ENCODE measurements at regions not wholly inside any gene's neighbourhood (a gene's known extent, or its start where the extent isn't known, plus 50 kb on each side); places are given as distances from the start of the nearest gene placed in this dataset.

DNA sequence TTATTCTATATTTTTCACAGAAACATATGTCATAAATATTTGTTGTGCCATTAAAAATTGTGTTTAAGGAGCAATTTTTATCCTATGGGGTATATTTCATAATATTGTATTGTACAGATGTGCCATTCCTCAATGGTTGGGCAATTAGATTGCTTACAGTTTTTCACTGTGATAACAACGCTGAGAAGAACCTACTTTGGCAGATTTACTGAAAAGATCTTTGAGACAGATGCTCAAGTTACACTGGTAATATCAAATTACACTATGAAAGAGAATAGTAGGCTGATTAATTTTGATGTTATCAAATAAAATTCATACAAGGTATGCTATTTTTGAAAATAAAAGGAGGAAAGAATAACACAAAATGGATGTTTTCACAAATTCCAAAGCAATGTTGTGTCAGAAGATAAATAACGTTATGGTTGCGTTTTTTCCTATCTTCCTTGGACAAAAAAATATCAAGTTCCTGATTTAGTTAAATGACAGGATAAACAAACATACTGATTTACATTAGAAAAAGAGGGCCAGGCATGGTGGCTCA is 335.1 kb upstream of the ZNF521 start:
- H3K27ac Mint-ChIP-seq, result no peak overlapping the region
- no peaks in the 10 kb centered on the region for H3K9me3 Mint-ChIP-seq
- no peaks in the 10 kb centered on the region for H3K27me3 Mint-ChIP-seq
- H3K4me1 Mint-ChIP-seq (ENCODE audit: low read depth), result no peaks in the 10 kb centered on the region
- no peak overlapping the region for H3K4me3 Mint-ChIP-seq
- H3K36me3 Mint-ChIP-seq (ENCODE audit: low read depth), result no peaks in the 10 kb centered on the region
- DNase-seq, result no peak

DNA sequence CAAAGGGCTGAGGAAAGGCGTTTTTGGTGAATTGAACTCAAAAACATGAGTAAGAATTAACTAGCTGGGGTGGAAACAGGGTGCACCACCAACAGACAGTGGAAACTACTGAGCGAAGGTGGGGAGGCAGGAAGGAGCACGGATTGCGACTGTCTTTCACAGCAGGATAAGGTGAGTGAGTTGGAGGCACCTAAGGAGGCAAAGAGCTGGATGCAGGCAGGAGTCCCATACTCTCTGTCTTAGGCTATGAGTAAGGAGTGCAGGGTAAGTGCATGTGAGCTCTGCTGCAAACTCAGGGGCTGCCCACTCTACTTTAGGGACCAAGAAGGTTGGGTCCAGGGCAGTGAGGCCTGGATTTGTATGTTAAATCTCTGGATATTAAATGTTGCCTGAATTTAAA is 333.1 kb upstream of the ZNF521 start:
- Mint-ChIP-seq H3K36me3 (ENCODE audit: low read depth) (no peaks in the 10 kb centered on the region), H3K9me3 (no peaks in the 10 kb centered on the region), H3K4me1 (ENCODE audit: low read depth) (no peaks in the 10 kb centered on the region), H3K4me3 (no peak overlapping the region), H3K27ac (no peak overlapping the region), H3K27me3 (no peaks in the 10 kb centered on the region)
- DNase-seq, result no peak

GRCh38 chr18:25679491-25679890 is 327.5 kb upstream of the ZNF521 start:
- Mint-ChIP-seq H3K4me3 (no peak overlapping the region), H3K27ac (no peak overlapping the region), H3K4me1 (ENCODE audit: low read depth) (no peaks in the 10 kb centered on the region), H3K9me3 (no peaks in the 10 kb centered on the region), H3K36me3 (ENCODE audit: low read depth) (no peaks in the 10 kb centered on the region), H3K27me3 (no peaks in the 10 kb centered on the region)
- no peak for DNase-seq

DNA sequence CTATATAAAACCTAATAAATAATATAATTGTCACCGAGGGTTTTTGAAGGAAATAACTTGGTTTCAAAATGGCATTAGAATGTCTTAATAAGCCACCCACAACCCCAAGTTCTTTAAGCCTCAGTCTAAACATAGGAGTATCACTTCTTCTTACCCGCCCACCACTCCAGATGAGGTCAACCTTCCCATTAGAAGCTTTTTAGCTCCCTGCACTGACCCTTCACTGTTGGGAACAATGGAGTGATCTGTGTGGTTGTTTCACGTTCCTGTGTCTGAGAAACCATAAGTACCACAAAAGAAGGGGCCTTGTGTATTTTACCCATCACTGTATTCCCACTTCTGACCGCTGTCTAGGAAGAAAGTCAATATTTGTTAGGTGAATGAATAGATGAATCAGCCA is 326.3 kb upstream of the ZNF521 start:
- Mint-ChIP-seq H3K4me3 (no peak overlapping the region), H3K9me3 (no peaks in the 10 kb centered on the region), H3K27me3 (no peaks in the 10 kb centered on the region), H3K36me3 (ENCODE audit: low read depth) (no peaks in the 10 kb centered on the region), H3K4me1 (ENCODE audit: low read depth) (no peaks in the 10 kb centered on the region), H3K27ac (no peak overlapping the region)
- DNase-seq, result no peak

DNA sequence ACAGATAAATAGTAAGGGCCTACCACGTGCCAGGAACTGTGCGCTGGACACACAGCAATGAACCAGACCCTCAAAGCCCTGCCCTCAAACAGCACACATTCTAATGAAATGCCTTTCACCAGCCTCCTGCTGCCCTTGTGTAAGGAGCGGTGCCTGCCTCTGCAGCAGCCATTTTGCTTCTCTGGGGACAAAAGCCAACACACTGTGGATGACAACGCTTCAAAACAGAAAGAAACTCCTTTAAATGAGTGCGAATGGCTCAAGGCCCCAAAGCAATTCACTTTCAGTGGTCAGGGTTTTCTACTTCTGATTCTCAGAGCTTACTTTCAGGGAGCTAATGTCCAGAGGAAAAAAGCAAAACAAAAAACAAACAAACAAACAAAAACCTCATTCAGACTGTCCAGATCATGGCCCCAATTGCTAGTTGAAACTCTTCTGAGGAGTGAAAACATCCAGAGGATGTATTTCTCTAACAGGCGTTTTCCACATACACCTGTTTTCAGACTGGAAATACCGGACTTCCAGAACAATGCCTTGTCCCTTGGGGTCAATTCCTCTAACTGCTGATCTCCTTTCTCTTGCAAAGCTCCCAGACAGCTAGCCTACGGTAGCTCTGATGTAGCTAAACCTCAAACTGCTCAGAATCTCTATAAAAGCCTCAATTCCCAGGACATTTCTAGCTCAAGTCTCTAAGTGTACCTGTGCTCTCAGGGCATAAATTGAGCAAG is 323.3 kb upstream of the ZNF521 start:
- no peak overlapping the region for H3K27ac Mint-ChIP-seq
- no peaks in the 10 kb centered on the region for H3K9me3 Mint-ChIP-seq
- no peaks in the 10 kb centered on the region for H3K36me3 Mint-ChIP-seq (ENCODE audit: low read depth)
- H3K4me3 Mint-ChIP-seq, result no peak overlapping the region
- no peaks in the 10 kb centered on the region for H3K27me3 Mint-ChIP-seq
- no peaks in the 10 kb centered on the region for H3K4me1 Mint-ChIP-seq (ENCODE audit: low read depth)
- DNase-seq, result no peak

GRCh38 chr18:25674183-25674582 is 322.2 kb upstream of the ZNF521 start:
- H3K27ac Mint-ChIP-seq, result no peak overlapping the region
- H3K27me3 Mint-ChIP-seq, result no peaks in the 10 kb centered on the region
- no peaks in the 10 kb centered on the region for H3K4me1 Mint-ChIP-seq (ENCODE audit: low read depth)
- H3K36me3 Mint-ChIP-seq (ENCODE audit: low read depth), result no peaks in the 10 kb centered on the region
- DNase-seq, result no peak
- H3K9me3 Mint-ChIP-seq, result no peaks in the 10 kb centered on the region
- no peak overlapping the region for H3K4me3 Mint-ChIP-seq

- no peak overlapping the region for H3K27ac Mint-ChIP-seq
- H3K4me3 Mint-ChIP-seq, result no peak overlapping the region
- H3K9me3 Mint-ChIP-seq, result no peaks in the 10 kb centered on the region
- DNase-seq, result no peak
- no peaks in the 10 kb centered on the region for H3K4me1 Mint-ChIP-seq (ENCODE audit: low read depth)
- H3K27me3 Mint-ChIP-seq, result no peaks in the 10 kb centered on the region
- no peaks in the 10 kb centered on the region for H3K36me3 Mint-ChIP-seq (ENCODE audit: low read depth)
Observed at GRCh38 chr18:25672490-25672889, 320.5 kb upstream of the ZNF521 start.

- H3K9me3 Mint-ChIP-seq, result no peaks in the 10 kb centered on the region
Observed at GRCh38 chr18:25669741-25670140, 317.8 kb upstream of the ZNF521 start.

GRCh38 chr18:25662272-25662671 is 310.3 kb upstream of the ZNF521 start:
- Mint-ChIP-seq H3K27ac (no peak overlapping the region), H3K36me3 (ENCODE audit: low read depth) (no peaks in the 10 kb centered on the region), H3K27me3 (no peaks in the 10 kb centered on the region), H3K4me3 (no peak overlapping the region), H3K4me1 (ENCODE audit: low read depth) (no peaks in the 10 kb centered on the region), H3K9me3 (no peaks in the 10 kb centered on the region)
- no peak for DNase-seq

More at GRCh38 chr18:25669741-25670140, 317.8 kb upstream of the ZNF521 start:
- DNase-seq, result no peak
- Mint-ChIP-seq H3K4me3 (no peak overlapping the region), H3K36me3 (ENCODE audit: low read depth) (no peaks in the 10 kb centered on the region), H3K27me3 (no peaks in the 10 kb centered on the region), H3K4me1 (ENCODE audit: low read depth) (no peaks in the 10 kb centered on the region), H3K27ac (no peak overlapping the region)

- H3K27me3 Mint-ChIP-seq, result no peaks in the 10 kb centered on the region
- no peak overlapping the region for H3K4me3 Mint-ChIP-seq
- H3K27ac Mint-ChIP-seq, result no peak overlapping the region
- no peaks in the 10 kb centered on the region for H3K9me3 Mint-ChIP-seq
- H3K4me1 Mint-ChIP-seq (ENCODE audit: low read depth), result no peaks in the 10 kb centered on the region
- no peak for DNase-seq
- H3K36me3 Mint-ChIP-seq (ENCODE audit: low read depth), result no peaks in the 10 kb centered on the region
Observed at GRCh38 chr18:25661831-25662230, 309.9 kb upstream of the ZNF521 start.

GRCh38 chr18:25659541-25659940 is 307.6 kb upstream of the ZNF521 start:
- no peaks in the 10 kb centered on the region for H3K27me3 Mint-ChIP-seq
- H3K27ac Mint-ChIP-seq, result no peak overlapping the region
- H3K4me3 Mint-ChIP-seq, result no peak overlapping the region

GRCh38 chr18:25658476-25658875 is 306.5 kb upstream of the ZNF521 start:
- Mint-ChIP-seq H3K4me3 (no peak overlapping the region), H3K9me3 (peaks cover 4% of the 10 kb centered on the region), H3K27me3 (no peaks in the 10 kb centered on the region), H3K36me3 (ENCODE audit: low read depth) (no peaks in the 10 kb centered on the region), H3K27ac (no peak overlapping the region), H3K4me1 (ENCODE audit: low read depth) (no peaks in the 10 kb centered on the region)
- no peak for DNase-seq

More at GRCh38 chr18:25659541-25659940, 307.6 kb upstream of the ZNF521 start:
- DNase-seq, result no peak
- Mint-ChIP-seq H3K9me3 (peaks cover 4% of the 10 kb centered on the region), H3K4me1 (ENCODE audit: low read depth) (no peaks in the 10 kb centered on the region), H3K36me3 (ENCODE audit: low read depth) (no peaks in the 10 kb centered on the region)

- Mint-ChIP-seq H3K4me3 (no peak overlapping the region), H3K9me3 (peaks cover 4% of the 10 kb centered on the region), H3K4me1 (ENCODE audit: low read depth) (no peaks in the 10 kb centered on the region), H3K36me3 (ENCODE audit: low read depth) (no peaks in the 10 kb centered on the region), H3K27ac (no peak overlapping the region), H3K27me3 (no peaks in the 10 kb centered on the region)
- DNase-seq, result no peak
Observed at GRCh38 chr18:25651553-25651952, 299.6 kb upstream of the ZNF521 start.

DNA sequence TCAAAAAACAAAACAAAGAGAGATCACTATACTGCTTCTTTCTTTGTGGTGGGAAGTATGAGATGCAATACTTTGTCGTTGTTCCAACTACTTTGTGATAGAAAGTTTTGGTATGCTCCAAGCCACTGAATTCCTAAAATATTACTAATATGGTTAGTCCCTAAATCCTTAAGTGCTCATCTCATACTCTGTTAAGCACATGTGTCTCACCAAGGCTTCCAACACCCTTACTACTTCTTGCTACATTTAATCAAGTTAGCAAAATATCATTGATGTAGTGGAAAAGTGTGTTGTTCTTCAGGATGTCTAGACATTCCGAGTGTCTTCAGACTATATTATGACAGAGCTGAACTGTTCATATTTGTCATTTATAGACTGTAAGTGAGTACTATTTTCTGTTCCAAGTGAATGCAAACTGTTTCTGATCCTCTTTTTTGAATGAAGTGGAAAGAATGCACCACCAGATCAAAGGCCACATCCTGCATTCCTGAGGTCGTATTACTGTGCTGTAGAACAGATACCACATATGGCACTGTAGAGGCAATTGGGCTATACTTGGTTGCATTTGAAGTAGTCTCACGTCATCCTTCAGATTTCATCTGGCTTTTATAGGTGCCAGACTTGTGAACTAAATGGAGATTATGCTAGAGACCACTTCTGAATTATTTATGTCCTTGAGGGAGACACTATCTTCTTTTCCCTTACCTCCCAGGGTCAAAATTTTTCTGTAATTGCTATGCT is 298.4 kb upstream of the ZNF521 start:
- no peak overlapping the region for H3K27ac Mint-ChIP-seq
- H3K4me3 Mint-ChIP-seq, result no peak overlapping the region
- H3K4me1 Mint-ChIP-seq (ENCODE audit: low read depth), result no peaks in the 10 kb centered on the region
- peaks cover 2% of the 10 kb centered on the region for H3K9me3 Mint-ChIP-seq
- no peak for DNase-seq
- no peaks in the 10 kb centered on the region for H3K27me3 Mint-ChIP-seq
- no peaks in the 10 kb centered on the region for H3K36me3 Mint-ChIP-seq (ENCODE audit: low read depth)

DNA sequence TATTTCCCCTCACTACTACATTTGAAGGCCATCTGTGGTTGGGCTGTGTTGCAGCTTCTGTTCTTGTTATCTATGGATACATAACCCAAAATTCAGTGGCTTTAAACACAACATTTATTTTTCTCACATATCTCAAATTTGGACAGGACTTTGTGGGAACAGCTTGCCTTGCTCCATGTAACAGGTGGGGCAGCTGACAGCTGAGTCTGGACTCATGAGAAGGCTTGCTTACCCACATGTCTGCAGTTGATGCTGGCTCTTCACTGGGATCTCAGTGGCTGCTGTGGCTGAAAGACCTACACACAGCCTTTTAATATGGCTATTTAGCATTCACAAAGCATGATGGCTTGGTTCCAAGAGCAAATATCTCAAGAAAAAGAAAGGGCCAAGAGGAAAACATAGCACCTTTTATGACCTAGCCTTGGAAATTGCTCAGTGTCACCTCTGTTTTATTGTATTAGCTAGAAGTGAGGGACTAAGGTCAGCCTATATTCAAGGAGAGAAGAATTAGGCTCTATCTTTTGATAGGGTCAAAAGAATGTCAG is 296.8 kb upstream of the ZNF521 start:
- no peaks in the 10 kb centered on the region for H3K36me3 Mint-ChIP-seq (ENCODE audit: low read depth)
- H3K4me3 Mint-ChIP-seq, result no peak overlapping the region

More for the DNA sequence above, 296.8 kb upstream of the ZNF521 start:
- DNase-seq, result no peak
- Mint-ChIP-seq H3K4me1 (ENCODE audit: low read depth) (no peaks in the 10 kb centered on the region), H3K27ac (no peak overlapping the region), H3K9me3 (no peaks in the 10 kb centered on the region), H3K27me3 (no peaks in the 10 kb centered on the region)

All from activated T-cell treated with anti-CD3 and anti-CD28 coated beads, Interleukin-2, amount 50 U/mL, for 24 hours (primary cell).